Keratinocyte (primary cell): ENCODE measurements at regions not wholly inside any gene's neighbourhood (a gene's known extent, or its start where the extent isn't known, plus 50 kb on each side); places are given as distances from the start of the nearest gene placed in this dataset.

Experiments
- EZH2 ChIP-seq: IDR thresholded peaks from one replicate; pipeline ENCODE4 v1.6.1; 2012; ENCODE audit warnings: inconsistent platforms, mild to moderate bottlenecking, low read length, moderate library complexity
- TF ChIP-seq, protein P1 (sequence below), 3 experiments: IDR thresholded peaks in 1 of 3; conservative IDR thresholded peaks in 1 of 3; optimal IDR thresholded peaks in 1 of 3; 2 replicates in 2 of 3; 3 replicates in 1 of 3; pipeline versions ENCODE3 to v1.5.1; 2011; ENCODE audit warnings: low read length in 3 of 3, mild to moderate bottlenecking in 3 of 3, moderate library complexity in 2 of 3, control low read depth in 1 of 3, inconsistent platforms in 1 of 3; ENCODE audit not compliant: insufficient read depth in 2 of 3; ENCODE audit errors: extremely low read depth in 1 of 3

DNA sequence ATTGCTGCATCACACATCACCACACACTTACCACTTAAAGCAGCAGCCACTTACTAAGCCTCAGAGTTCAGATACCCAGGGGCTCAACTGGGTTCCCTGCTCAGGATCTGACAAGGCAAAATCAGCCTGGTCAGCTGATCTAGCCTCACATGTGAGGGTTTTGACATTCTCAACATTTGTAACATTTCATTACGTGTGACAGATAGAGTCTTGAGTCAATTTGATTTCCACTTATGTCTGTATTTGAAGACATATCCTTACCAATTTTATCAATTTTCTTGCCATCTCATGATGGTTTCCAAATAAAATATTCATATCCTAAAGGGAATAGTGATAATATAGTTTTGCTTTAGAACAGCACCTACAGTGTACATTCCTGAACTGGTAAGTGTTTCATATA, 494.7 kb upstream of the PFKP start:
- no peak for TF ChIP-seq EZH2
- TF ChIP-seq, protein P1, sequence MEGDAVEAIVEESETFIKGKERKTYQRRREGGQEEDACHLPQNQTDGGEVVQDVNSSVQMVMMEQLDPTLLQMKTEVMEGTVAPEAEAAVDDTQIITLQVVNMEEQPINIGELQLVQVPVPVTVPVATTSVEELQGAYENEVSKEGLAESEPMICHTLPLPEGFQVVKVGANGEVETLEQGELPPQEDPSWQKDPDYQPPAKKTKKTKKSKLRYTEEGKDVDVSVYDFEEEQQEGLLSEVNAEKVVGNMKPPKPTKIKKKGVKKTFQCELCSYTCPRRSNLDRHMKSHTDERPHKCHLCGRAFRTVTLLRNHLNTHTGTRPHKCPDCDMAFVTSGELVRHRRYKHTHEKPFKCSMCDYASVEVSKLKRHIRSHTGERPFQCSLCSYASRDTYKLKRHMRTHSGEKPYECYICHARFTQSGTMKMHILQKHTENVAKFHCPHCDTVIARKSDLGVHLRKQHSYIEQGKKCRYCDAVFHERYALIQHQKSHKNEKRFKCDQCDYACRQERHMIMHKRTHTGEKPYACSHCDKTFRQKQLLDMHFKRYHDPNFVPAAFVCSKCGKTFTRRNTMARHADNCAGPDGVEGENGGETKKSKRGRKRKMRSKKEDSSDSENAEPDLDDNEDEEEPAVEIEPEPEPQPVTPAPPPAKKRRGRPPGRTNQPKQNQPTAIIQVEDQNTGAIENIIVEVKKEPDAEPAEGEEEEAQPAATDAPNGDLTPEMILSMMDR (optimal IDR thresholded peaks at IDR 0.05 in 1 of 3, IDR thresholded peaks at IDR 0.05 in 1 of 3, conservative IDR thresholded peaks at IDR 0.05 in 1 of 3; ENCODE audit: extremely low read depth in 1 of 3, insufficient read depth in 2 of 3, low read length in 3 of 3), result no peak
